Stimulated activated CD8-positive, alpha-beta memory T cell treated with anti-CD3 and anti-CD28 coated beads, Interleukin-12 subunit alpha, Interleukin-12 subunit beta, amount 100 ng/mL, for 1 hour (primary cell): ENCODE measurements at regions not wholly inside any gene's neighbourhood (a gene's known extent, or its start where the extent isn't known, plus 50 kb on each side); places are given as distances from the start of the nearest gene placed in this dataset.
"Not testable (repeated sequence)": the region's sequence is repeated elsewhere in the genome, so short reads cannot be mapped to it uniquely, and the experiment has no call there.

ENCODE experiments used
- DNase-seq: peaks from one replicate; pipeline ENCODE4 v3.0.0-alpha.2; 2020; ENCODE audit warnings: low read depth

GRCh38 chr2:12623051-12623450 lies 93.7 kb upstream of the TRIB2 start:
- DNase-seq, result no peak

- no peak for DNase-seq
These were observed 92.4 kb upstream of the TRIB2 start for GRCh38 chr2:12624384-12624783.

GRCh38 chr2:12624905-12625598 lies 91.7 kb upstream of the TRIB2 start:
- DNase-seq, result no peak

- DNase-seq, result not testable (repeated sequence)
These were observed 88.2 kb upstream of the TRIB2 start for GRCh38 chr2:12628541-12628940.

GRCh38 chr2:12636837-12637581 lies 79.7 kb upstream of the TRIB2 start:
- DNase-seq, result no peak

GRCh38 chr2:12637754-12638153 lies 79.0 kb upstream of the TRIB2 start:
- no peak for DNase-seq

- DNase-seq, result no peak
These were observed 75.3 kb upstream of the TRIB2 start for GRCh38 chr2:12641441-12641840.

- DNase-seq, result no peak
These were observed 74.4 kb upstream of the TRIB2 start for GRCh38 chr2:12642332-12642731.

GRCh38 chr2:12642859-12643258 lies 73.9 kb upstream of the TRIB2 start:
- no peak for DNase-seq

- no peak for DNase-seq
These were observed 66.9 kb upstream of the TRIB2 start for GRCh38 chr2:12649602-12650400.

GRCh38 chr2:12651641-12652040 lies 65.1 kb upstream of the TRIB2 start:
- DNase-seq, result no peak

GRCh38 chr2:12652723-12653122 lies 64.0 kb upstream of the TRIB2 start:
- no peak for DNase-seq

GRCh38 chr2:12657560-12657959 lies 59.2 kb upstream of the TRIB2 start:
- no peak for DNase-seq

GRCh38 chr2:12658310-12658945 lies 58.3 kb upstream of the TRIB2 start:
- DNase-seq, result no peak

GRCh38 chr2:12661489-12661888 lies 55.2 kb upstream of the TRIB2 start:
- no peak for DNase-seq

GRCh38 chr2:12663306-12664037 lies 53.3 kb upstream of the TRIB2 start:
- DNase-seq, result no peak

GRCh38 chr2:12665334-12665733 lies 51.4 kb upstream of the TRIB2 start:
- no peak for DNase-seq

- DNase-seq, result no peak
These were observed 50.3 kb upstream of the TRIB2 start for GRCh38 chr2:12666445-12666844.
